ENCODE measurements at regions not wholly inside any gene's neighbourhood (a gene's known extent, or its start where the extent isn't known, plus 50 kb on each side); places are given as distances from the start of the nearest gene placed in this dataset.

DNA sequence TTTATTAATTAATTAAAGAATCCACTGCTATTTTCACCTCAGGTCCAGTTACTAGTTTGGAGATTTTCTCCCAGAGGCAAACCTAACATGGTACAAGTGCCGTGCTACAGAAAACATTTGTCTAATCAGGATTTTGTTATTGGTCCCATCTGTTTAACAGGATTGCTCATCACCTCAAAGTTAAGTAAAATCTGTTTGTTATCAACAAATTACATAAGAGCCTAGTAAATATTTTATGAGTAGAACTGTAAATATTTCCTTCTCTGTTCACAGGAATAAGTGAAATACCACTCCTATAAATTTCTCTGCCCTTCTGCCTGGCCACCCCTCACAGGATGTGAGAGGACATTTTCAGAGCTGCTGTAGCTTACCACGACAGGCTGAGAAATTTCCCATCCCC is 200.2 kb downstream of the RAD51AP2 start:
- TF ChIP-seq, protein P1, sequence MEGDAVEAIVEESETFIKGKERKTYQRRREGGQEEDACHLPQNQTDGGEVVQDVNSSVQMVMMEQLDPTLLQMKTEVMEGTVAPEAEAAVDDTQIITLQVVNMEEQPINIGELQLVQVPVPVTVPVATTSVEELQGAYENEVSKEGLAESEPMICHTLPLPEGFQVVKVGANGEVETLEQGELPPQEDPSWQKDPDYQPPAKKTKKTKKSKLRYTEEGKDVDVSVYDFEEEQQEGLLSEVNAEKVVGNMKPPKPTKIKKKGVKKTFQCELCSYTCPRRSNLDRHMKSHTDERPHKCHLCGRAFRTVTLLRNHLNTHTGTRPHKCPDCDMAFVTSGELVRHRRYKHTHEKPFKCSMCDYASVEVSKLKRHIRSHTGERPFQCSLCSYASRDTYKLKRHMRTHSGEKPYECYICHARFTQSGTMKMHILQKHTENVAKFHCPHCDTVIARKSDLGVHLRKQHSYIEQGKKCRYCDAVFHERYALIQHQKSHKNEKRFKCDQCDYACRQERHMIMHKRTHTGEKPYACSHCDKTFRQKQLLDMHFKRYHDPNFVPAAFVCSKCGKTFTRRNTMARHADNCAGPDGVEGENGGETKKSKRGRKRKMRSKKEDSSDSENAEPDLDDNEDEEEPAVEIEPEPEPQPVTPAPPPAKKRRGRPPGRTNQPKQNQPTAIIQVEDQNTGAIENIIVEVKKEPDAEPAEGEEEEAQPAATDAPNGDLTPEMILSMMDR (IDR thresholded peaks at IDR 0.05; ENCODE audit: low read depth, low read length), result no peak
- no peak for TF ChIP-seq POLR2A (IDR thresholded peaks at IDR 0.05; ENCODE audit: extremely low read depth, insufficient read length)
